GM23338 (cell line): ENCODE measurements at regions not wholly inside any gene's neighbourhood (a gene's known extent, or its start where the extent isn't known, plus 50 kb on each side); places are given as distances from the start of the nearest gene placed in this dataset.

ENCODE experiments used
- ATAC-seq: fragments of 200-7000 bp; cut with Tn5 transposase; 3 replicates; pipeline ENCODE4 v1.9.1; 2020
- DNase-seq: peaks from one replicate; pipeline ENCODE4 v3.0.0-alpha.2; 2015; ENCODE audit warnings: low spot score
- H2AFZ ChIP-seq: fragments of 200-600 bp; sonication (generic); 2 replicates; pipeline ENCODE4 v1.8.0; 2016; ENCODE audit warnings: antibody characterized with exemption, mild to moderate bottlenecking, moderate library complexity
- H3F3A ChIP-seq: fragments of 200-600 bp; sonication (generic); replicated peaks from 2 replicates; pipeline ENCODE4 v1.8.0; 2017; ENCODE audit warnings: antibody characterized with exemption, mixed run types, low read depth
- H3K27ac ChIP-seq: fragments of 200-600 bp; sonication (generic); 2 replicates; pipeline ENCODE4 v1.6.1; 2016; ENCODE audit warnings: low read depth
- H3K27me3 ChIP-seq: fragments of 200-600 bp; sonication (generic); 2 replicates; pipeline ENCODE4 v1.8.0; 2016; ENCODE audit warnings: mild to moderate bottlenecking, mixed run types, moderate library complexity; ENCODE audit not compliant: insufficient read depth
- H3K36me3 ChIP-seq: fragments of 200-600 bp; sonication (generic); 2 replicates; pipeline ENCODE4 v1.8.0; 2016; ENCODE audit warnings: mild to moderate bottlenecking; ENCODE audit not compliant: insufficient read depth
- H3K4me1 ChIP-seq: fragments of 200-600 bp; sonication (generic); 2 replicates; pipeline ENCODE4 v1.8.0; 2016; ENCODE audit warnings: mild to moderate bottlenecking, moderate library complexity; ENCODE audit not compliant: insufficient read depth
- H3K4me2 ChIP-seq: fragments of 200-600 bp; sonication (generic); 2 replicates; pipeline ENCODE4 v1.7.1; 2017; ENCODE audit warnings: mixed run types
- H3K4me3 ChIP-seq: fragments of 200-600 bp; sonication (generic); 2 replicates; pipeline ENCODE4 v1.6.1; 2016; ENCODE audit warnings: mixed run types
- H3K79me2 ChIP-seq: fragments of 200-600 bp; sonication (generic); replicated peaks from 2 replicates; pipeline ENCODE4 v1.8.0; 2017; ENCODE audit warnings: mild to moderate bottlenecking; ENCODE audit not compliant: insufficient read depth
- H3K9me2 ChIP-seq: fragments of 200-600 bp; sonication (generic); 2 replicates; pipeline ENCODE4 v1.8.0; 2017; ENCODE audit not compliant: insufficient read depth
- H4K20me1 ChIP-seq: fragments of 200-600 bp; sonication (generic); replicated peaks from 2 replicates; pipeline ENCODE4 v1.8.0; 2017; ENCODE audit warnings: mild to moderate bottlenecking; ENCODE audit not compliant: insufficient read depth
- H3K27ac Mint-ChIP-seq: 2 replicates; pipeline ENCODE4 v1.8.0; 2020; ENCODE audit warnings: inconsistent platforms, mild to moderate bottlenecking, moderate library complexity, mixed read lengths
- H3K27me3 Mint-ChIP-seq: 3 replicates; pipeline ENCODE4 v1.8.0; 2022; ENCODE audit warnings: low read depth, mild to moderate bottlenecking, moderate library complexity, mixed read lengths, inconsistent platforms; ENCODE audit not compliant: insufficient read depth, poor library complexity
- H3K36me3 Mint-ChIP-seq: 3 replicates; pipeline ENCODE4 v1.8.0; 2021; ENCODE audit warnings: low read depth, mild to moderate bottlenecking, inconsistent platforms, moderate library complexity, mixed read lengths
- H3K4me1 Mint-ChIP-seq: 3 replicates; pipeline ENCODE4 v1.8.0; 2020; ENCODE audit warnings: mild to moderate bottlenecking, inconsistent platforms, mixed read lengths
- H3K4me3 Mint-ChIP-seq: 3 replicates; pipeline ENCODE4 v1.8.0; 2021; ENCODE audit warnings: moderate library complexity, mild to moderate bottlenecking, inconsistent platforms, mixed read lengths
- H3K9me3 Mint-ChIP-seq: 3 replicates; pipeline ENCODE4 v1.8.0; 2020; ENCODE audit warnings: moderate library complexity, mild to moderate bottlenecking, inconsistent platforms, mixed read lengths
- CREB1 ChIP-seq: fragments of 250-450 bp; sonication (Bioruptor Pico); IDR thresholded peaks from 2 replicates; pipeline ENCODE4 v1.5.0; 2020; ENCODE audit warnings: low read depth, mild to moderate bottlenecking, moderate library complexity
- EZH2phosphoT487 ChIP-seq: fragments of 200-600 bp; sonication (generic); IDR thresholded peaks from one replicate; pipeline ENCODE4 v1.8.1; 2018; ENCODE audit warnings: antibody characterized with exemption; ENCODE audit not compliant: unreplicated experiment
- JUNB ChIP-seq: IDR thresholded peaks from one replicate; pipeline ENCODE4 v1.6.1; 2016; ENCODE audit warnings: antibody characterized with exemption; ENCODE audit not compliant: unreplicated experiment
- NANOG ChIP-seq: IDR thresholded peaks from 2 replicates; pipeline ENCODE4 v1.6.1; 2016; ENCODE audit warnings: antibody characterized with exemption, borderline replicate concordance
- ZNF114 ChIP-seq: fragments of 250-450 bp; sonication (Bioruptor Pico); IDR thresholded peaks from 2 replicates; pipeline ENCODE4 v1.5.0; 2020; ENCODE audit warnings: mild to moderate bottlenecking, moderate library complexity
- ZNF331 ChIP-seq: fragments of 250-450 bp; sonication (Bioruptor Pico); IDR thresholded peaks from 2 replicates; pipeline ENCODE4 v1.5.0; 2020; ENCODE audit warnings: low read depth, mild to moderate bottlenecking, moderate library complexity
- TF ChIP-seq, protein P1 (sequence below): fragments of 250-450 bp; sonication (Bioruptor Pico); IDR thresholded peaks from 2 replicates; pipeline ENCODE4 v1.5.0; 2020; ENCODE audit warnings: mild to moderate bottlenecking, moderate library complexity
- TF ChIP-seq, protein P2 (sequence below): IDR thresholded peaks from 2 replicates; pipeline ENCODE4 v1.6.1; 2016; ENCODE audit warnings: antibody characterized with exemption
- TF ChIP-seq, protein P3 (sequence below): IDR thresholded peaks from one replicate; pipeline ENCODE4 v1.6.1; 2018; ENCODE audit warnings: antibody characterized with exemption; ENCODE audit not compliant: unreplicated experiment

DNA sequence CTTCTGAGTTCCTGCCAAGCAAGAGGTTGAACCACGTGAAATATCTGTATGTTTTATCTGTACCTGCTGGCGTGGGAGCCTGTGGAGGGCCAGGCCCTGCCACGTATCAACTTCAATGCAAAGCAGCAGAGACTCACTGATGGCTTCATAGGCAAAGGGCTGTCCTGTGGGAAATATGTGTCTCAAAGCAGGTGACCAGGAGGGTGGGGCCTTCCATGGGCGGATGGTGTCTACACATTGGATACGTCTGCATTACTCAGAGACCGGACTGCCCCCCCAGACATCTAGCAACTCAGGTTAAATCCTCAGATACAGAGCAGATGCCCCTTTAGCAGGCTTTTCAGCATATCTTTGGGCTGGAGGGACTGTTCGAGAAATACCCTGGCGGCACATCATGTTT, 210.8 kb upstream of the C1orf174 start (continued):
- TF ChIP-seq, protein P1, sequence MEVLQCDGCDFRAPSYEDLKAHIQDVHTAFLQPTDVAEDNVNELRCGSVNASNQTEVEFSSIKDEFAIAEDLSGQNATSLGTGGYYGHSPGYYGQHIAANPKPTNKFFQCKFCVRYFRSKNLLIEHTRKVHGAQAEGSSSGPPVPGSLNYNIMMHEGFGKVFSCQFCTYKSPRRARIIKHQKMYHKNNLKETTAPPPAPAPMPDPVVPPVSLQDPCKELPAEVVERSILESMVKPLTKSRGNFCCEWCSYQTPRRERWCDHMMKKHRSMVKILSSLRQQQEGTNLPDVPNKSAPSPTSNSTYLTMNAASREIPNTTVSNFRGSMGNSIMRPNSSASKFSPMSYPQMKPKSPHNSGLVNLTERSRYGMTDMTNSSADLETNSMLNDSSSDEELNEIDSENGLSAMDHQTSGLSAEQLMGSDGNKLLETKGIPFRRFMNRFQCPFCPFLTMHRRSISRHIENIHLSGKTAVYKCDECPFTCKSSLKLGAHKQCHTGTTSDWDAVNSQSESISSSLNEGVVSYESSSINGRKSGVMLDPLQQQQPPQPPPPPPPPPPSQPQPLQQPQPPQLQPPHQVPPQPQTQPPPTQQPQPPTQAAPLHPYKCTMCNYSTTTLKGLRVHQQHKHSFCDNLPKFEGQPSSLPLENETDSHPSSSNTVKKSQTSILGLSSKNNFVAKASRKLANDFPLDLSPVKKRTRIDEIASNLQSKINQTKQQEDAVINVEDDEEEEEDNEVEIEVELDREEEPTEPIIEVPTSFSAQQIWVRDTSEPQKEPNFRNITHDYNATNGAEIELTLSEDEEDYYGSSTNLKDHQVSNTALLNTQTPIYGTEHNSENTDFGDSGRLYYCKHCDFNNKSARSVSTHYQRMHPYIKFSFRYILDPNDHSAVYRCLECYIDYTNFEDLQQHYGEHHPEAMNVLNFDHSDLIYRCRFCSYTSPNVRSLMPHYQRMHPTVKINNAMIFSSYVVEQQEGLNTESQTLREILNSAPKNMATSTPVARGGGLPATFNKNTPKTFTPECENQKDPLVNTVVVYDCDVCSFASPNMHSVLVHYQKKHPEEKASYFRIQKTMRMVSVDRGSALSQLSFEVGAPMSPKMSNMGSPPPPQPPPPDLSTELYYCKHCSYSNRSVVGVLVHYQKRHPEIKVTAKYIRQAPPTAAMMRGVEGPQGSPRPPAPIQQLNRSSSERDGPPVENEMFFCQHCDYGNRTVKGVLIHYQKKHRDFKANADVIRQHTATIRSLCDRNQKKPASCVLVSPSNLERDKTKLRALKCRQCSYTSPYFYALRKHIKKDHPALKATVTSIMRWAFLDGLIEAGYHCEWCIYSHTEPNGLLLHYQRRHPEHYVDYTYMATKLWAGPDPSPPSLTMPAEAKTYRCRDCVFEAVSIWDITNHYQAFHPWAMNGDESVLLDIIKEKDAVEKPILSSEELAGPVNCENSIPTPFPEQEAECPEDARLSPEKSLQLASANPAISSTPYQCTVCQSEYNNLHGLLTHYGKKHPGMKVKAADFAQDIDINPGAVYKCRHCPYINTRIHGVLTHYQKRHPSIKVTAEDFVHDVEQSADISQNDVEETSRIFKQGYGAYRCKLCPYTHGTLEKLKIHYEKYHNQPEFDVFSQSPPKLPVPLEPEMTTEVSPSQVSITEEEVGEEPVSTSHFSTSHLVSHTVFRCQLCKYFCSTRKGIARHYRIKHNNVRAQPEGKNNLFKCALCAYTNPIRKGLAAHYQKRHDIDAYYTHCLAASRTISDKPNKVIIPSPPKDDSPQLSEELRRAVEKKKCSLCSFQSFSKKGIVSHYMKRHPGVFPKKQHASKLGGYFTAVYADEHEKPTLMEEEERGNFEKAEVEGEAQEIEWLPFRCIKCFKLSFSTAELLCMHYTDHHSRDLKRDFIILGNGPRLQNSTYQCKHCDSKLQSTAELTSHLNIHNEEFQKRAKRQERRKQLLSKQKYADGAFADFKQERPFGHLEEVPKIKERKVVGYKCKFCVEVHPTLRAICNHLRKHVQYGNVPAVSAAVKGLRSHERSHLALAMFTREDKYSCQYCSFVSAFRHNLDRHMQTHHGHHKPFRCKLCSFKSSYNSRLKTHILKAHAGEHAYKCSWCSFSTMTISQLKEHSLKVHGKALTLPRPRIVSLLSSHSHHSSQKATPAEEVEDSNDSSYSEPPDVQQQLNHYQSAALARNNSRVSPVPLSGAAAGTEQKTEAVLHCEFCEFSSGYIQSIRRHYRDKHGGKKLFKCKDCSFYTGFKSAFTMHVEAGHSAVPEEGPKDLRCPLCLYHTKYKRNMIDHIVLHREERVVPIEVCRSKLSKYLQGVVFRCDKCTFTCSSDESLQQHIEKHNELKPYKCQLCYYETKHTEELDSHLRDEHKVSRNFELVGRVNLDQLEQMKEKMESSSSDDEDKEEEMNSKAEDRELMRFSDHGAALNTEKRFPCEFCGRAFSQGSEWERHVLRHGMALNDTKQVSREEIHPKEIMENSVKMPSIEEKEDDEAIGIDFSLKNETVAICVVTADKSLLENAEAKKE (CRISPR knock-in tag): no peak
- TF ChIP-seq ZNF331 (CRISPR knock-in tag): no peak
- no peak for TF ChIP-seq JUNB
- TF ChIP-seq ZNF114: no peak
- TF ChIP-seq EZH2phosphoT487: no peak
- no peak for TF ChIP-seq CREB1

DNA sequence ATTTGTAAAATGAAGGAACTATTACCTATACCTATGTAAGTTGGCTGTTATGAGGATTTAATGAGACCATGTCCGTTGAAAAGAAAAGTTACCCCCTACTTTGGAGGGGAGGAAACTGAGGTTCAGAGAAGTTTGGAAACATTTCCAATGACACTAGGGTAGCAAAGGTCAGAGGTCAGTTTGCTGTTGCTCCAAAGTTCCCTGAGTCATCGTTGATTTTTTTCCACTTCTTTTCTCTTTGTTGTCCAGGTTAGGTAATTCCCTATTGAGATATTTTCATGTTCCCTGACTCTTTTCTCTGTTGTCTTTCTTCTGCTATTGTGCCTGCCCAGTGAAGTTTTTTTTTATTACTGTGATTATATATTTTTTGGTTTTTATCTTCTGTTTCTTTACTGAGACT, 213.8 kb upstream of the C1orf174 start:
- H3K27me3 ChIP-seq: no peaks in the 10 kb centered on the region
- H3K79me2 ChIP-seq: no peaks in the 10 kb centered on the region
- H3F3A ChIP-seq: no peaks in the 10 kb centered on the region
- TF ChIP-seq, protein P2, sequence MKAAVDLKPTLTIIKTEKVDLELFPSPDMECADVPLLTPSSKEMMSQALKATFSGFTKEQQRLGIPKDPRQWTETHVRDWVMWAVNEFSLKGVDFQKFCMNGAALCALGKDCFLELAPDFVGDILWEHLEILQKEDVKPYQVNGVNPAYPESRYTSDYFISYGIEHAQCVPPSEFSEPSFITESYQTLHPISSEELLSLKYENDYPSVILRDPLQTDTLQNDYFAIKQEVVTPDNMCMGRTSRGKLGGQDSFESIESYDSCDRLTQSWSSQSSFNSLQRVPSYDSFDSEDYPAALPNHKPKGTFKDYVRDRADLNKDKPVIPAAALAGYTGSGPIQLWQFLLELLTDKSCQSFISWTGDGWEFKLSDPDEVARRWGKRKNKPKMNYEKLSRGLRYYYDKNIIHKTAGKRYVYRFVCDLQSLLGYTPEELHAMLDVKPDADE: no peak
- TF ChIP-seq EZH2phosphoT487 (no peak), NANOG (no peak), ZNF331 (CRISPR knock-in tag) (no peak)
- TF ChIP-seq, protein P3, sequence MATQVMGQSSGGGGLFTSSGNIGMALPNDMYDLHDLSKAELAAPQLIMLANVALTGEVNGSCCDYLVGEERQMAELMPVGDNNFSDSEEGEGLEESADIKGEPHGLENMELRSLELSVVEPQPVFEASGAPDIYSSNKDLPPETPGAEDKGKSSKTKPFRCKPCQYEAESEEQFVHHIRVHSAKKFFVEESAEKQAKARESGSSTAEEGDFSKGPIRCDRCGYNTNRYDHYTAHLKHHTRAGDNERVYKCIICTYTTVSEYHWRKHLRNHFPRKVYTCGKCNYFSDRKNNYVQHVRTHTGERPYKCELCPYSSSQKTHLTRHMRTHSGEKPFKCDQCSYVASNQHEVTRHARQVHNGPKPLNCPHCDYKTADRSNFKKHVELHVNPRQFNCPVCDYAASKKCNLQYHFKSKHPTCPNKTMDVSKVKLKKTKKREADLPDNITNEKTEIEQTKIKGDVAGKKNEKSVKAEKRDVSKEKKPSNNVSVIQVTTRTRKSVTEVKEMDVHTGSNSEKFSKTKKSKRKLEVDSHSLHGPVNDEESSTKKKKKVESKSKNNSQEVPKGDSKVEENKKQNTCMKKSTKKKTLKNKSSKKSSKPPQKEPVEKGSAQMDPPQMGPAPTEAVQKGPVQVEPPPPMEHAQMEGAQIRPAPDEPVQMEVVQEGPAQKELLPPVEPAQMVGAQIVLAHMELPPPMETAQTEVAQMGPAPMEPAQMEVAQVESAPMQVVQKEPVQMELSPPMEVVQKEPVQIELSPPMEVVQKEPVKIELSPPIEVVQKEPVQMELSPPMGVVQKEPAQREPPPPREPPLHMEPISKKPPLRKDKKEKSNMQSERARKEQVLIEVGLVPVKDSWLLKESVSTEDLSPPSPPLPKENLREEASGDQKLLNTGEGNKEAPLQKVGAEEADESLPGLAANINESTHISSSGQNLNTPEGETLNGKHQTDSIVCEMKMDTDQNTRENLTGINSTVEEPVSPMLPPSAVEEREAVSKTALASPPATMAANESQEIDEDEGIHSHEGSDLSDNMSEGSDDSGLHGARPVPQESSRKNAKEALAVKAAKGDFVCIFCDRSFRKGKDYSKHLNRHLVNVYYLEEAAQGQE: no peak
- ATAC-seq (no peak), DNase-seq (no peak)
- no peak overlapping the region for H2AFZ ChIP-seq
- H3K36me3 ChIP-seq: peaks cover 4% of the 10 kb centered on the region; the same call in 1 of the 2 replicates
- no peak overlapping the region for H3K4me3 ChIP-seq
- H3K27ac Mint-ChIP-seq: no peak overlapping the region
- peaks cover 23% of the 10 kb centered on the region; the same call in 2 of the 3 replicates for H3K36me3 Mint-ChIP-seq
- H3K27ac ChIP-seq: no peak overlapping the region
- H3K4me1 Mint-ChIP-seq: no peaks in the 10 kb centered on the region
- no peaks in the 10 kb centered on the region for H3K4me1 ChIP-seq
- H3K9me2 ChIP-seq: no peaks in the 10 kb centered on the region
- no peaks in the 10 kb centered on the region for H4K20me1 ChIP-seq
- H3K4me2 ChIP-seq: no peak overlapping the region
- H3K4me3 Mint-ChIP-seq: no peak overlapping the region
- peaks cover 6% of the 10 kb centered on the region for H3K27me3 Mint-ChIP-seq
- peaks cover 98% of the 10 kb centered on the region for H3K9me3 Mint-ChIP-seq
